NCI-H2029 treated with DMSO at 0.1 percent for 48 hours (cell line): ENCODE measurements at regions not wholly inside any gene's neighbourhood (a gene's known extent, or its start where the extent isn't known, plus 50 kb on each side); places are given as distances from the start of the nearest gene placed in this dataset.

Source experiments
- DNase-seq: peaks from one replicate; lab custom pipeline; 2025; lab: John Stamatoyannopoulos, UW

GRCh38 chr7:67422601-67423000 lies 426.0 kb downstream of the TYW1 start:
- DNase-seq: no peak

- peak; percentile 58 for DNase-seq
Measured at GRCh38 chr7:67423065-67423464, 426.4 kb downstream of the TYW1 start.

GRCh38 chr7:67426654-67427053 lies 430.0 kb downstream of the TYW1 start:
- DNase-seq: no peak

- peak; percentile 29 for DNase-seq
Measured at GRCh38 chr7:67429735-67430134, 433.1 kb downstream of the TYW1 start.

GRCh38 chr7:67432536-67433234 lies 436.1 kb downstream of the TYW1 start:
- DNase-seq: no peak

- no peak for DNase-seq
Measured at GRCh38 chr7:67435894-67436535, 439.4 kb downstream of the TYW1 start.

GRCh38 chr7:67438198-67438882 lies 441.7 kb downstream of the TYW1 start:
- peak; percentile 60 for DNase-seq

GRCh38 chr7:67438913-67439505 lies 442.4 kb downstream of the TYW1 start:
- DNase-seq: no peak

- no peak for DNase-seq
Measured at GRCh38 chr7:67440321-67440720, 443.7 kb downstream of the TYW1 start.

- DNase-seq: no peak
Measured at GRCh38 chr7:67445728-67446127, 449.1 kb downstream of the TYW1 start.

GRCh38 chr7:67447297-67447696 lies 450.7 kb downstream of the TYW1 start:
- no peak for DNase-seq

GRCh38 chr7:67448271-67448670 lies 451.6 kb downstream of the TYW1 start:
- no peak for DNase-seq

GRCh38 chr7:67450171-67450570 lies 453.5 kb downstream of the TYW1 start:
- no peak for DNase-seq

- DNase-seq: no peak
Measured at GRCh38 chr7:67451306-67451705, 454.7 kb downstream of the TYW1 start.

- no peak for DNase-seq
Measured at GRCh38 chr7:67452516-67453026, 455.9 kb downstream of the TYW1 start.

- DNase-seq: no peak
Measured at GRCh38 chr7:67453580-67454380, 457.1 kb downstream of the TYW1 start.

GRCh38 chr7:67455508-67455907 lies 458.9 kb downstream of the TYW1 start:
- no peak for DNase-seq

GRCh38 chr7:67462781-67463191 lies 466.2 kb downstream of the TYW1 start:
- DNase-seq: no peak

GRCh38 chr7:67463316-67463715 lies 466.7 kb downstream of the TYW1 start:
- DNase-seq: no peak

- DNase-seq: no peak
Measured at GRCh38 chr7:67463983-67464382, 467.4 kb downstream of the TYW1 start.

- DNase-seq: no peak
Measured at GRCh38 chr7:67466109-67466508, 469.5 kb downstream of the TYW1 start.

GRCh38 chr7:67470256-67470751 lies 473.7 kb downstream of the TYW1 start:
- DNase-seq: no peak
